OCI-LY1 (cell line): ENCODE measurements at regions not wholly inside any gene's neighbourhood (a gene's known extent, or its start where the extent isn't known, plus 50 kb on each side); places are given as distances from the start of the nearest gene placed in this dataset.

Experiments used
- CTCF ChIP-seq: fragments of 200-600 bp; sonication (generic), shearing (Covaris generic); IDR thresholded peaks from 2 replicates; pipeline ENCODE4 v1.5.1; 2017; ENCODE audit warnings: mild to moderate bottlenecking, antibody characterized with exemption, low read length, moderate library complexity, mixed read lengths
- EZH2 ChIP-seq: fragments of 200-600 bp; sonication (generic), shearing (Covaris generic); IDR thresholded peaks from 2 replicates; pipeline ENCODE4 v1.8.0; 2017; ENCODE audit warnings: borderline replicate concordance, mixed run types, mild to moderate bottlenecking, antibody characterized with exemption, low read length, moderate library complexity, mixed read lengths

GRCh38 chr18:73848656-73849055, 299.0 kb downstream of the FBXO15 start:
- TF ChIP-seq CTCF (no peak), EZH2 (no peak)
